GM11168 (cell line): ENCODE measurements at regions not wholly inside any gene's neighbourhood (a gene's known extent, or its start where the extent isn't known, plus 50 kb on each side); places are given as distances from the start of the nearest gene placed in this dataset.

Experiments used
- in situ Hi-C: fragments of 300-500 bp; cut with MboI; formaldehyde crosslinking; loops from one replicate; pipeline ENCODE4 v1.12.0; 2022; ENCODE audit warnings: low sequenced_read_pairs; ENCODE audit not compliant: unreplicated experiment

DNA sequence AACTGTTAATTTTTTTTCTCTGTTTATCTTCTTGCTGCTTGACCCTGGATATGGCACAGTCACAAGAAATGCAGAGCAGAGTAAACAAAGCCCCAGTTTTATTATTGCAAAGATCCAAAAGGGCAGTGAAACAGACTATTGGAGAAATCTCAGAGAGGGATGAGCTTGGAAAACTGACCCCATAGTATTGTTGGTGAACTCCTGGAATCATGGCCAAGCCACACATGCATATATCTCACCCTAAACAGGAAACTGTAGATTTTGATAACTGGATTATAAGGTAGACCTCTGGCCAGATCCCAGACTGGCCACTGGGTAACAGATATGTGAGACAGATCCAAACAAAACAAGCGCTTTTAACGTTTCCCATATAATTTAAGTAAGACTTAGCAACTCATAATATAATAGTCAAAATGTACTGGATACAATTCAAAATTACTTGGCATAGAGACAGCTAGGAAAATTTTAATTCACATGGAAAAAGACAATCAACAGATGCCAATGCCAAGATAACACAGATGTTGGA is 263.5 kb upstream of the SEMA6A start:
- in situ Hi-C loops: no loop called here

DNA sequence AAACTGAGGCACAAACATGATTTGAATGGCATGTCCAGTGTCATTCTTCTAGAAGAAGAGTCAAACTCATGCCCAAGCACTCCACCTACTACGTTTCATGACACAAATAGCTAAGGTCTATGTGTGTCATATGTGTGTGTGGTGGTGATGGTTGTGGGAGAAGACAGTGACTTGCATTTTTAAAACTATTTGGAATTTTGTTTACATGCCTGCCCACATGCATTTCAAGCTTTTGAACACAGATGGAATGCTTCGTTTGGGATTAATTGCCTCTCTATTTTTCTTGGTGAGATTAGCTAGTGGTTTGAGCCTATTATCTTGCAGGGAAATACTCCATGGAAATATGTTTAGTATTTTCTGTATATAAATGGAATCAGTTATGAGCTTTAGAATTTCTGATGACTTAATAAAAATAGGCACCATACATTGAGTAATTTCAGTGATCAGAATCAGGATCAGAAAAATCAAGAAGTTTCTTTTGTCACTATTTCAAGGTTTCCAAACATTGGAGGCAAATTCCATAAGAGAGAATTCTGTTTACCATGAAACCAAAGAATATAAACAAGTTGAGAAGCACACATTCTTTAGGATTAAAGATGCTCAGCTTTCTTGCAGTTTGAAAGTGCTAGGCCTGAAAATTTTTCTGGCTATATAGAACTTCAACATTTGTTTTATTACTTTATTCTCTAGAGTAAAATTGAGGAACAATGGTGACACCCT is 260.3 kb upstream of the SEMA6A start:
- in situ Hi-C loops: no loop called here

DNA sequence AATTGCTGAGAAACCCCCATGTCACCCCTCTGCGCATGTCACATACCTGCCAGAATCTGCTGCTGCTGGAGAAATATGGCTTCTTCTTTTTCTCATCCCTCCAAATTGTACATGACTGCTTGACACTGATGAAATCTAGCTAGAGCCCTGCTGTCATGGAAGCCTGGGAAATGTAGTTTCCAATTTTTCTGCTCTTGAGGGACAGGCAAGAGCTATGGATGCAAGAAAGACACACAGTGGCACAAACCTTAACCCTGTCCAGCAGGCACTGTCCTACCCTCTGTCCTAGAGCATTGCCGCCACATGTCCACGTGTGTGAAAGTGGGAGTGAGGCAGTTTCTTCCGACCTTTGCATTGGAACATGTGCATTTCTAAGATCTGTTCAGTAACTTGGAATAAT is 255.5 kb upstream of the SEMA6A start:
- in situ Hi-C loops: no loop called here

- in situ Hi-C loops: no loop called here
These were observed 252.5 kb upstream of the SEMA6A start for GRCh38 chr5:116827078-116827477.

DNA sequence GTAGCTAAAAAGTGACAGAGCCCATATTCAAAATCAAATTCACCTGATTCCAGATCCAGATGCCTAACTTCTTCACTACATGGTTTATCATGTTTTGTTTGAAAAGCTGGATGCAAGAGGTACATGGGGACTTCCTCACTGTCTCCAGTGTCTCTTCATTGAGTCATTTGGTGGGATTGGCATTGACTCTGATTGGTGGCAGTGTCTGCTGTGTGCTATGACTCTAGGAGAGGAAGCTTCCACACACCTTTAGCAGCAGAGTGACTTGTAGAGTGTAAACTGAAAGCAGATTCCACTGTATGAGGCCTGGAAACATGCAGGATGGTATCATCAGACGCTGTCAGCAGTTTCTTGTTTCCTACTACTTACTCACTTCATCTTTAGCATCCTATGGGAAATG is 250.9 kb upstream of the SEMA6A start:
- in situ Hi-C loops: no loop called here

GRCh38 chr5:116824751-116825438 is 250.3 kb upstream of the SEMA6A start:
- in situ Hi-C loops: no loop called here

- in situ Hi-C loops: no loop called here
These were observed 240.2 kb upstream of the SEMA6A start for GRCh38 chr5:116814626-116815385.

DNA sequence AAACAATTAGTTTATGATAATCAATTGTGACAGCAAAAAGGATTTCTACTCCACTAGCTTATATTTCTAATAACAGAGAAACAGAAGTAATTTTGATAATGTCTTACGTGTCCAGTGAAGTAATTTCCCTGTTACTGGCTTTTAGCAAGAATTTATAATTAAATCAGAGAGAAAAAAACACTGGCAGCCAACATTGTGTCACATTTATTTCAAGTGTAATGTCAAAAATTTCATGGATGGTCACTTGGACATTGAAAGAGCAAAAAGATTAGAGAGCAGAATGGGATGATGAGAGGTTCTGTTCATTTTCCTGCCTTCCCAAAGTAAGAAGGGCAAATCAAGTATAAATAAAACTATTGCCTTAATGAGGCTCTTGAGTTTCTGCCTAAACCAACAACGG is 239.3 kb upstream of the SEMA6A start:
- in situ Hi-C loops: no loop called here

- in situ Hi-C loops: no loop called here
These were observed 238.7 kb upstream of the SEMA6A start for GRCh38 chr5:116813356-116813755.

DNA sequence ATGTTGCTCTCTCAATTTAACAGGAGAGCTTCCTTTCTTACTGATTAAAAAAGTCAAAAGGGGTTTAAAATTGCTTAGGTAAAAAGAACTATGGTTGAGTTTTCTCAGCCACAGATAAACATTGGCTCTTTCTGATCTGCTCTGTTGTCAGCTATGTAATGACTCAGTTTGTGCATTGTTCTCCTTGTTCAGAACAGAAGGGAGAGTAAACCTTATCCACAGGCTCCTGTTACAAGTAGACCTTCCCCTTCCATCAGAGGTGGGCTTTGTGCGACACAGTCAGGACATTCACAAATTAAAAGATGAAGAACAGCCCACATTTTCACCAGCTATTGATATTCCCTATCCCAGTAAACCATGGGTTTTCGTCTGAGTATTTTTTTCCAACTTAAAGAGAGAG is 236.3 kb upstream of the SEMA6A start:
- in situ Hi-C loops: no loop called here

DNA sequence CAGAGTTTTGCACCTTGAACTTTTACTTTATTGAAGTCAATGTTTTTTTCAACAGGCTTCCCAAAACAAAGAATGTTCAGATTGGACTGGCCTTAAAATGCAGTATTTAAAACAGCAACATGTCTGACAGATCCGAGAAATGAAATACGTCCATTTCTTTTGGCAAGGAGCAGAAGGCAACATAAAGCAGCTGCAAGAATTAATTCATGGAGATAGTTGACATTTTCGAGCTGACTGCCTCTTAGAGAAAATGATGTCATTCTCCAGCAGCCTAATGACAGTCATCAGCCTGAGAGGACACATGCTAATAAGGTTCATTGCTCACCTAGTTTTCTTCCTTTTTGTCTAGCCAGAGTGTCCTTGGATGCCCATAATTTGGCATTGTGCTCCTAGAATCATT is 232.2 kb upstream of the SEMA6A start:
- in situ Hi-C loops: no loop called here

GRCh38 chr5:116799401-116799800 is 224.8 kb upstream of the SEMA6A start:
- in situ Hi-C loops: no loop called here

- in situ Hi-C loops: no loop called here
These were observed 220.6 kb upstream of the SEMA6A start for GRCh38 chr5:116795189-116795588.

- in situ Hi-C loops: no loop called here
These were observed 214.9 kb upstream of the SEMA6A start for GRCh38 chr5:116789522-116789921.

DNA sequence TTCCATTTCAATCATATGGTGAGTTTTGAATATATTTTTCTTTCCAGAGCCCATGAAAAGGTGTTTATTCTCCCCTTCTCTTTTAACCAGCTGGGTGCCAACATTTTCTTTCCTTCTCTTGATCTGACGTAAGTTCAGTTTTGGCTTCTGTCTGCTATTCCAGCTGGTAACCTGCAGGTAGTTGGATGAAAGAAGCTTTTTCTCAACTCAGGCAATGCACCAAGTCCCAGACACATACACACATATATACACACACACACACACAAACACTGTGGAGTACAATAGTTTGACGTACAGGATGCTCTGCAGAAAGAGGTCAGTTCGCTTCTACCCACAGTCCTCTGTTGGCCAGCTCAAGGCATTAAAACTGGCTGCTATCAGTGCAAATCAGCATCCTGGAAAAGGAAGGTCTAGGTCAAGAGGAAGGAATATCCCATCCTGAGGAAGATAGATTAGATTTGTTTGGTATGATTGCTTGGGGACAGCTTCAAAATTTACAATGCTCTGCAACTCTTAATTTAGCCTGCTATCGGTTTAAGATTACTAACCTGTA is 214.3 kb upstream of the SEMA6A start:
- in situ Hi-C loops: no loop called here

GRCh38 chr5:116787570-116787969 is 212.9 kb upstream of the SEMA6A start:
- in situ Hi-C loops: no loop called here

- in situ Hi-C loops: no loop called here
These were observed 210.5 kb upstream of the SEMA6A start for GRCh38 chr5:116785106-116785505.

GRCh38 chr5:116779846-116780245 is 205.2 kb upstream of the SEMA6A start:
- in situ Hi-C loops: no loop called here

DNA sequence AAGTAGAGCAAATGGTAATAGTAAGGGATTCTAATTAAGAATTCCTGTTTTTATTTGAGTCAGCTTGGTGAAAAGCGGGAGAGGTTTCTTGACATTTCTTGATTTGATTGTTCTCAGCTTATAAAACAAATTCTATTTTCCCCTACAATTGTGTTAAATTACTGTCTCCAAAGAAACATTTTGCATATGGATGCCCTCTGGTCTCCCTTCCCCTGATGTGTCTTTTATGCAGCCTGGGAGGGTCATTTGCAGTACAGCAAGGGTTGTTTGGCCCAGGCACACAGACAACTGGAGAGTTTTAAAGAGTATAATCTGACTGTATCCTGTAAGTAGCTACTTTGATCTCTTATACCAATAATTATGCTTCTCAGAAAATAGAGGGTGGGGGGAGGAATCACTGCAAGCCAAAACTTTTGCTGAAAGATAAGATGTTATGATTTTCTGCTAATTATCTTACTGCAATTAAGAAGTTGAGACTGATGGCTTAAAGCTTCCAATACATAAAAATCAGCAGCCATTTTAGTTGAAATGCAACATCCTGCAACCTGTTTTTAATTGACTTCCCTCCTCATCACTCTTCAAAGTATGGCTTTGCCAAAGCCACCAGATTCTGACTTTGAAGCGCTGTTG is 204.1 kb upstream of the SEMA6A start:
- in situ Hi-C loops: no loop called here

GRCh38 chr5:116778032-116778431 is 203.4 kb upstream of the SEMA6A start:
- in situ Hi-C loops: no loop called here
